ENCODE measurements at regions not wholly inside any gene's neighbourhood (a gene's known extent, or its start where the extent isn't known, plus 50 kb on each side); places are given as distances from the start of the nearest gene placed in this dataset.

GRCh38 chr1:208437401-208437800, 193.2 kb upstream of the PLXNA2 start:
- CTCF ChIA-PET (ENCODE audit: unreplicated experiment): no interaction called here
- Histone ChIP-seq H3K79me2 (ENCODE audit: insufficient read depth, low read depth, low read length) (no peaks in the 10 kb centered on the region), H3K4me1 (ENCODE audit: insufficient read depth, low read length, poor library complexity, severe bottlenecking) (no peaks in the 10 kb centered on the region), H4K20me1 (ENCODE audit: insufficient read depth, low read length) (no peaks in the 10 kb centered on the region), H3K4me3 (ENCODE audit: low read depth, low read length, poor library complexity, severe bottlenecking) (no peak overlapping the region), H3K9me3 (ENCODE audit: low read length) (no peaks in the 10 kb centered on the region), H3K4me2 (ENCODE audit: low read length) (no peak overlapping the region), H3K27ac (ENCODE audit: low read depth, low read length, poor library complexity, severe bottlenecking) (no peak overlapping the region), H3K9me2 (ENCODE audit: insufficient read depth, low read length) (no peaks in the 10 kb centered on the region), H3K36me3 (ENCODE audit: insufficient read depth, low read length) (no peaks in the 10 kb centered on the region), H2AFZ (ENCODE audit: low read length) (no peak overlapping the region)
- BruUV-seq (replicated peaks): no TSS peak
- POLR2A ChIA-PET: interaction anchor here (0.6 kb wide), 1 partner anchor 263 kb away, joined by 5 read pairs; no protein-coding TSS in a partner anchor
- no peak for DNase-seq (ENCODE audit: low spot score)
- intact Hi-C loops (cut with micrococcal nuclease; ENCODE audit: unreplicated experiment): no loop called here
- no peak for TF ChIP-seq EZH2phosphoT487 (IDR thresholded peaks at IDR 0.05; ENCODE audit: borderline replicate concordance, low read depth, low read length)
- no peak for TF ChIP-seq CTCF (conservative IDR thresholded peaks at IDR 0.05; ENCODE audit: low read length)

- H3K4me2 ChIP-seq (ENCODE audit: low read length): no peak overlapping the region
- ChIA-PET CTCF (ENCODE audit: unreplicated experiment) (no interaction called here), POLR2A (no interaction called here)
- H3K4me1 ChIP-seq (ENCODE audit: insufficient read depth, low read length, poor library complexity, severe bottlenecking): no peaks in the 10 kb centered on the region
- H3K9me3 ChIP-seq (ENCODE audit: low read length): no peaks in the 10 kb centered on the region
- no peak overlapping the region for H3K27ac ChIP-seq (ENCODE audit: low read depth, low read length, poor library complexity, severe bottlenecking)
- no peak overlapping the region for H3K4me3 ChIP-seq (ENCODE audit: low read depth, low read length, poor library complexity, severe bottlenecking)
- intact Hi-C loops (cut with micrococcal nuclease; ENCODE audit: unreplicated experiment): no loop called here
- no peak overlapping the region for H2AFZ ChIP-seq (ENCODE audit: low read length)
- no peaks in the 10 kb centered on the region for H3K36me3 ChIP-seq (ENCODE audit: insufficient read depth, low read length)
- no peaks in the 10 kb centered on the region for H3K9me2 ChIP-seq (ENCODE audit: insufficient read depth, low read length)
- H3K79me2 ChIP-seq (ENCODE audit: insufficient read depth, low read depth, low read length): no peaks in the 10 kb centered on the region
- no TSS peak for BruUV-seq (replicated peaks)
- H4K20me1 ChIP-seq (ENCODE audit: insufficient read depth, low read length): no peaks in the 10 kb centered on the region
- TF ChIP-seq CTCF (conservative IDR thresholded peaks at IDR 0.05; ENCODE audit: low read length): no peak
- no peak for TF ChIP-seq EZH2phosphoT487 (IDR thresholded peaks at IDR 0.05; ENCODE audit: borderline replicate concordance, low read depth, low read length)
- no peak for DNase-seq (ENCODE audit: low spot score)
Measured at GRCh38 chr1:208438112-208438699, 194.0 kb upstream of the PLXNA2 start.

GRCh38 chr1:208445758-208446203, 201.6 kb upstream of the PLXNA2 start:
- Histone ChIP-seq H3K9me3 (ENCODE audit: low read length) (no peaks in the 10 kb centered on the region), H3K4me3 (ENCODE audit: low read depth, low read length, poor library complexity, severe bottlenecking) (no peak overlapping the region), H2AFZ (ENCODE audit: low read length) (no peak overlapping the region), H3K4me1 (ENCODE audit: insufficient read depth, low read length, poor library complexity, severe bottlenecking) (no peaks in the 10 kb centered on the region), H3K36me3 (ENCODE audit: insufficient read depth, low read length) (no peaks in the 10 kb centered on the region), H4K20me1 (ENCODE audit: insufficient read depth, low read length) (no peaks in the 10 kb centered on the region), H3K9me2 (ENCODE audit: insufficient read depth, low read length) (no peaks in the 10 kb centered on the region), H3K27ac (ENCODE audit: low read depth, low read length, poor library complexity, severe bottlenecking) (no peak overlapping the region), H3K79me2 (ENCODE audit: insufficient read depth, low read depth, low read length) (no peaks in the 10 kb centered on the region), H3K4me2 (ENCODE audit: low read length) (no peak overlapping the region)
- BruUV-seq (replicated peaks): no TSS peak
- TF ChIP-seq CTCF (conservative IDR thresholded peaks at IDR 0.05; ENCODE audit: low read length) (no peak), EZH2phosphoT487 (IDR thresholded peaks at IDR 0.05; ENCODE audit: borderline replicate concordance, low read depth, low read length) (no peak)
- ChIA-PET POLR2A (no interaction called here), CTCF (ENCODE audit: unreplicated experiment) (no interaction called here)
- no peak for DNase-seq (ENCODE audit: low spot score)
- intact Hi-C loops (cut with micrococcal nuclease; ENCODE audit: unreplicated experiment): no loop called here
